ENCODE measurements at regions not wholly inside any gene's neighbourhood (a gene's known extent, or its start where the extent isn't known, plus 50 kb on each side); places are given as distances from the start of the nearest gene placed in this dataset.
"Not testable (repeated sequence)": the region's sequence is repeated elsewhere in the genome, so short reads cannot be mapped to it uniquely, and the experiment has no call there.

GRCh38 chr1:188735567-188735966 is 1742.1 kb downstream of the BRINP3 start:
- no peak for DNase-seq
- ATAC-seq (ENCODE audit: insufficient read depth, low FRiP score): no peak
- Histone ChIP-seq H3K36me3 (ENCODE audit: control insufficient read depth in 4 of 4, insufficient read depth in 4 of 4, low read length in 4 of 4) (no peaks in the 10 kb centered on the region), H3K9ac (ENCODE audit: insufficient read depth in 1 of 2, low read length in 2 of 2) (no peak overlapping the region), H3K9me3 (ENCODE audit: control insufficient read depth in 4 of 4, insufficient read depth in 3 of 4, low read length in 3 of 4) (peaks cover 0 to 5% (median 0%) of the 10 kb centered on the region in 4 donors), H3K4me1 (ENCODE audit: control insufficient read depth in 5 of 5, insufficient read depth in 5 of 5, low read length in 5 of 5) (no peaks in the 10 kb centered on the region), H3K4me3 (no peak overlapping the region), H3K27ac (ENCODE audit: low read depth in 1 of 2, low read length in 1 of 2) (no peak overlapping the region), H3K27me3 (ENCODE audit: control insufficient read depth in 3 of 3, insufficient read depth in 3 of 3, low read length in 2 of 3) (no peaks in the 10 kb centered on the region)
- 91 to 94% methylated on average over 4 of the region's 4 CpGs for WGBS, 2 donors
- no peak for TF ChIP-seq CTCF (IDR thresholded peaks at IDR 0.05; ENCODE audit: control extremely low read depth, extremely low read depth)

- H3K4me1 ChIP-seq (ENCODE audit: control insufficient read depth in 5 of 5, insufficient read depth in 5 of 5, low read length in 5 of 5); H3K36me3 ChIP-seq (ENCODE audit: control insufficient read depth in 4 of 4, insufficient read depth in 4 of 4, low read length in 4 of 4); ATAC-seq (ENCODE audit: insufficient read depth, low FRiP score); H3K9ac ChIP-seq (ENCODE audit: insufficient read depth in 1 of 2, low read length in 2 of 2); H3K27ac ChIP-seq (ENCODE audit: low read depth in 1 of 2, low read length in 1 of 2); H3K27me3 ChIP-seq (ENCODE audit: control insufficient read depth in 3 of 3, insufficient read depth in 3 of 3, low read length in 2 of 3); H3K4me3 ChIP-seq; H3K9me3 ChIP-seq (ENCODE audit: control insufficient read depth in 4 of 4, insufficient read depth in 3 of 4, low read length in 3 of 4); DNase-seq: not testable (repeated sequence)
- 42 to 51% methylated on average over 3 of the region's 3 CpGs for WGBS, 2 donors
Observed at GRCh38 chr1:188749275-188749674, 1728.4 kb downstream of the BRINP3 start.

GRCh38 chr1:188752027-188752426 is 1725.6 kb downstream of the BRINP3 start:
- not testable (repeated sequence) for H3K4me3 ChIP-seq; H3K9me3 ChIP-seq (ENCODE audit: control insufficient read depth in 4 of 4, insufficient read depth in 3 of 4, low read length in 3 of 4); H3K36me3 ChIP-seq (ENCODE audit: control insufficient read depth in 4 of 4, insufficient read depth in 4 of 4, low read length in 4 of 4); ATAC-seq (ENCODE audit: insufficient read depth, low FRiP score); H3K4me1 ChIP-seq (ENCODE audit: control insufficient read depth in 5 of 5, insufficient read depth in 5 of 5, low read length in 5 of 5); DNase-seq; H3K27me3 ChIP-seq (ENCODE audit: control insufficient read depth in 3 of 3, insufficient read depth in 3 of 3, low read length in 2 of 3); H3K9ac ChIP-seq (ENCODE audit: insufficient read depth in 1 of 2, low read length in 2 of 2); H3K27ac ChIP-seq (ENCODE audit: low read depth in 1 of 2, low read length in 1 of 2)
- WGBS, 2 donors: 75 to 78% methylated on average over 2 to 3 of the region's 3 CpGs

DNA sequence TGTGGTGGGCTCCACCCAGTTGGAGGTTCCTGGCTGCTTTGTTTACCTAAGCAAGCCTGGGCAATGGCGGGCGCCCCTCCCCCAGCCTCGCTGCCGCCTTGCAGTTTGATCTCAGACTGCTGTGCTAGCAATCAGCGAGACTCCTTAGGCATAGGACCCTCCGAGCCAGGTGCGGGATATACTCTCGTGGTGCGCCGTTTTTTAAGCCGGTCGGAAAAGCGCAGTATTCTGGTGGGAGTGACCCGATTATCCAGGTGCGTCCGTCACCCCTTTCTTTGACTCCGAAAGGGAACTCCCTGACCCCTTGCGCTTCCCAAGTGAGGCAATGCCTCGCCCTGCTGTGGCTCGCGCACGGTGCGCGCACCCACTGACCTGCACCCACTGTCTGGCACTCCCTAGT is 1719.9 kb downstream of the BRINP3 start:
- H3K27me3 ChIP-seq (ENCODE audit: control insufficient read depth in 3 of 3, insufficient read depth in 3 of 3, low read length in 2 of 3); H3K9me3 ChIP-seq (ENCODE audit: control insufficient read depth in 4 of 4, insufficient read depth in 3 of 4, low read length in 3 of 4); ATAC-seq (ENCODE audit: insufficient read depth, low FRiP score); H3K4me3 ChIP-seq; H3K27ac ChIP-seq (ENCODE audit: low read depth in 1 of 2, low read length in 1 of 2); H3K9ac ChIP-seq (ENCODE audit: insufficient read depth in 1 of 2, low read length in 2 of 2); H3K36me3 ChIP-seq (ENCODE audit: control insufficient read depth in 4 of 4, insufficient read depth in 4 of 4, low read length in 4 of 4); H3K4me1 ChIP-seq (ENCODE audit: control insufficient read depth in 5 of 5, insufficient read depth in 5 of 5, low read length in 5 of 5); DNase-seq: not testable (repeated sequence)
- 87 to 88% methylated on average over 22 to 24 of the region's 24 CpGs for WGBS, 2 donors

GRCh38 chr1:188761226-188761625 is 1716.4 kb downstream of the BRINP3 start:
- no peaks in the 10 kb centered on the region for H3K27me3 ChIP-seq (ENCODE audit: control insufficient read depth in 3 of 3, insufficient read depth in 3 of 3, low read length in 2 of 3)
- no peaks in the 10 kb centered on the region for H3K4me1 ChIP-seq (ENCODE audit: control insufficient read depth in 5 of 5, insufficient read depth in 5 of 5, low read length in 5 of 5)
- WGBS, 2 donors: 76 to 90% methylated on average over 1 of the region's 1 CpG
- H3K36me3 ChIP-seq (ENCODE audit: control insufficient read depth in 4 of 4, insufficient read depth in 4 of 4, low read length in 4 of 4): no peaks in the 10 kb centered on the region
- no peak overlapping the region for H3K9ac ChIP-seq (ENCODE audit: insufficient read depth in 1 of 2, low read length in 2 of 2)
- ATAC-seq (ENCODE audit: insufficient read depth, low FRiP score) (no peak), DNase-seq (no peak)
- TF ChIP-seq CTCF (IDR thresholded peaks at IDR 0.05; ENCODE audit: control extremely low read depth, extremely low read depth): no peak
- H3K27ac ChIP-seq (ENCODE audit: low read depth in 1 of 2, low read length in 1 of 2): no peak overlapping the region
- H3K9me3 ChIP-seq (ENCODE audit: control insufficient read depth in 4 of 4, insufficient read depth in 3 of 4, low read length in 3 of 4): no peaks in the 10 kb centered on the region
- no peak overlapping the region for H3K4me3 ChIP-seq
